Gastroesophageal sphincter (tissue), 3 donors: ENCODE measurements at regions not wholly inside any gene's neighbourhood (a gene's known extent, or its start where the extent isn't known, plus 50 kb on each side); places are given as distances from the start of the nearest gene placed in this dataset.

Source experiments
- CTCF ChIP-seq, 4 experiments: fragments of 200-600 bp in 2 of 4; fragments of 450-650 bp in 2 of 4; sonication (generic) in 1 of 4; IDR thresholded peaks; one replicate each; pipeline ENCODE4 v1.5.1; 2017 to 2019; ENCODE audit warnings: antibody characterized with exemption in 4 of 4, mild to moderate bottlenecking in 2 of 4, moderate library complexity in 2 of 4
- EP300 ChIP-seq: sonication (generic); formaldehyde crosslinking; IDR thresholded peaks from one replicate; pipeline ENCODE4 v1.6.1; 2017; ENCODE audit warnings: antibody characterized with exemption, mild to moderate bottlenecking
- POLR2A ChIP-seq, 2 donors: fragments of 450-650 bp; IDR thresholded peaks; one replicate each; pipeline ENCODE4 v1.6.1; 2017; ENCODE audit warnings: antibody characterized with exemption in 2 of 2, mild to moderate bottlenecking in 2 of 2, moderate library complexity in 1 of 2
- POLR2AphosphoS5 ChIP-seq: sonication (generic); formaldehyde crosslinking; IDR thresholded peaks from one replicate; pipeline ENCODE4 v1.6.1; 2017; ENCODE audit warnings: antibody characterized with exemption

- TF ChIP-seq CTCF (IDR thresholded peaks at IDR 0.05) (no peak), POLR2A (IDR thresholded peaks at IDR 0.05) (no peak), EP300 (no peak), POLR2AphosphoS5 (no peak)
Observed at GRCh38 chr5:176741561-176742211, 68.7 kb upstream of the UNC5A start.
